GM21576 (cell line): ENCODE measurements at regions not wholly inside any gene's neighbourhood (a gene's known extent, or its start where the extent isn't known, plus 50 kb on each side); places are given as distances from the start of the nearest gene placed in this dataset.
"Not testable (repeated sequence)": the region's sequence is repeated elsewhere in the genome, so short reads cannot be mapped to it uniquely, and the experiment has no call there.

Source experiments
- ATAC-seq: cut with Tn5 transposase; IDR thresholded peaks from one replicate; pipeline ENCODE4 v1.9.1; 2021; ENCODE audit warnings: mild to moderate bottlenecking, moderate library complexity; ENCODE audit not compliant: unreplicated experiment

- no peak for ATAC-seq
Observed at GRCh38 chr15:53038655-53038941, 248.5 kb upstream of the ONECUT1 start.

GRCh38 chr15:53037904-53038654, 247.9 kb upstream of the ONECUT1 start:
- ATAC-seq = no peak

- ATAC-seq = no peak
Observed at GRCh38 chr15:53036641-53037040, 246.5 kb upstream of the ONECUT1 start.

- ATAC-seq = no peak
Observed at GRCh38 chr15:53034767-53035245, 244.7 kb upstream of the ONECUT1 start.

GRCh38 chr15:53033709-53034108, 243.6 kb upstream of the ONECUT1 start:
- no peak for ATAC-seq

GRCh38 chr15:53031469-53031868, 241.3 kb upstream of the ONECUT1 start:
- ATAC-seq = no peak

- ATAC-seq = no peak
Observed at GRCh38 chr15:53022788-53023187, 232.7 kb upstream of the ONECUT1 start.

GRCh38 chr15:53013329-53013728, 223.2 kb upstream of the ONECUT1 start:
- no peak for ATAC-seq

- not testable (repeated sequence) for ATAC-seq
Observed at GRCh38 chr15:53011779-53012178, 221.6 kb upstream of the ONECUT1 start.

GRCh38 chr15:53009093-53009492, 219.0 kb upstream of the ONECUT1 start:
- no peak for ATAC-seq

GRCh38 chr15:53000409-53000808, 210.3 kb upstream of the ONECUT1 start:
- ATAC-seq = no peak

- ATAC-seq = no peak
Observed at GRCh38 chr15:52997123-52997522, 207.0 kb upstream of the ONECUT1 start.

GRCh38 chr15:52994290-52994689, 204.2 kb upstream of the ONECUT1 start:
- ATAC-seq = no peak

- no peak for ATAC-seq
Observed at GRCh38 chr15:52984507-52984906, 194.4 kb upstream of the ONECUT1 start.

GRCh38 chr15:52980446-52980845, 190.3 kb upstream of the ONECUT1 start:
- ATAC-seq = no peak

GRCh38 chr15:52976516-52977075, 186.5 kb upstream of the ONECUT1 start:
- ATAC-seq = no peak

- ATAC-seq = no peak
Observed at GRCh38 chr15:52975941-52976449, 185.9 kb upstream of the ONECUT1 start.

GRCh38 chr15:52963865-52964264, 173.7 kb upstream of the ONECUT1 start:
- ATAC-seq = no peak

- ATAC-seq = no peak
Observed at GRCh38 chr15:52960283-52960682, 170.1 kb upstream of the ONECUT1 start.

- no peak for ATAC-seq
Observed at GRCh38 chr15:52943746-52944145, 153.6 kb upstream of the ONECUT1 start.

- no peak for ATAC-seq
Observed at GRCh38 chr15:52936489-52936888, 146.4 kb upstream of the ONECUT1 start.

- ATAC-seq = no peak
Observed at GRCh38 chr15:52925130-52925529, 135.0 kb upstream of the ONECUT1 start.

- no peak for ATAC-seq
Observed at GRCh38 chr15:52924630-52925029, 134.5 kb upstream of the ONECUT1 start.
